ENCODE measurements at regions not wholly inside any gene's neighbourhood (a gene's known extent, or its start where the extent isn't known, plus 50 kb on each side); places are given as distances from the start of the nearest gene placed in this dataset.

DNA sequence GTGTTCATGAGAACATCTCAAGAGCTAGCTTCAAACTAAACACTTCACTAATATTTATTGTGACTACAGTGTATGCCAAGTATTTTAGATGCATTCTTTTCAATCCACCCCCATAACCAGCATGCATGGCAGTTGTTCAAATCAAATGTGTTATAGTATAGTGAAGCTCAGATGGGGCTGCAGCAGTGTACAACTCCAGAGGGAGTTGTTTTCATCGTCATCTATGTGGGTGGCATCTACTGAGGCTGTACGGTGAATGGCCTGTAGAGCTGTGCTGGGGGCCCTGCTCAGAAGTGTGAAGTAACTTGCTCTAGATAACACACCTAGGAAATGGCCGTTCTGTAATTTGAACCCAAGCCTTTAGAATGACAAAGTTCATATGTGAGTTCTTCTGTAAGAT lies 71.8 kb upstream of the LRATD1 start (continued):
- TF ChIP-seq JUND (IDR thresholded peaks at IDR 0.05; ENCODE audit: low read depth, low read length) (no peak), SIX5 (IDR thresholded peaks at IDR 0.05; ENCODE audit: low read depth, low read length, severe bottlenecking) (no peak), ZNF217 (IDR thresholded peaks at IDR 0.05) (no peak), E2F8 (IDR thresholded peaks at IDR 0.05; ENCODE audit: low read depth, partially characterized antibody) (no peak)

GRCh38 chr2:14563324-14563723 lies 69.2 kb upstream of the LRATD1 start:
- Histone ChIP-seq H3K36me3 (ENCODE audit: control insufficient read depth in 2 of 2, insufficient read depth in 2 of 2, low read length in 1 of 2) (no peaks in the 10 kb centered on the region), H3K27ac (ENCODE audit: control insufficient read depth, insufficient read depth) (no peak overlapping the region), H3K4me2 (ENCODE audit: control insufficient read depth, insufficient read depth) (no peak overlapping the region), H3K9me3 (replicated peaks; ENCODE audit: control insufficient read depth, insufficient read depth, low read length) (no peaks in the 10 kb centered on the region), H3K4me3 (no peak overlapping the region), H4K20me1 (ENCODE audit: control insufficient read depth, insufficient read depth) (no peaks in the 10 kb centered on the region), H3K9ac (ENCODE audit: control insufficient read depth, insufficient read depth, low read length) (no peak overlapping the region), H3K27me3 (replicated peaks in 1 of 2; ENCODE audit: control insufficient read depth in 2 of 2, insufficient read depth in 2 of 2, low read length in 1 of 2) (no peaks in the 10 kb centered on the region), H2AFZ (ENCODE audit: control insufficient read depth, low read depth, low read length) (no peak overlapping the region), H3K79me2 (ENCODE audit: control insufficient read depth, insufficient read depth, low read length) (no peaks in the 10 kb centered on the region), H3K4me1 (ENCODE audit: control insufficient read depth, insufficient read depth, low read length) (no peaks in the 10 kb centered on the region)
- ChIA-PET POLR2A (interaction anchor here (0.6 kb wide), 1 partner anchor 154 kb away, joined by 3 read pairs; no protein-coding TSS in a partner anchor), CTCF (no interaction called here), RAD21 (ENCODE audit: unreplicated experiment) (no interaction called here), SMC1A (ENCODE audit: uncharacterized antibody, unreplicated experiment) (interaction anchor here (2.1 kb wide), 1 partner anchor 17 kb away, joined by 5 read pairs; no protein-coding TSS in a partner anchor)
- intact Hi-C loops (cut with micrococcal nuclease; ENCODE audit: unreplicated experiment): loop anchor here (1.0 kb wide), 1 partner anchor 8 kb away; no protein-coding TSS in a partner anchor
- in situ Hi-C loops (cut with MboI): no loop called here
- no peak for DNase-seq (ENCODE audit: low read depth, low spot score)
- 0% methylated on average over 1 of the region's 1 CpG for WGBS (ENCODE audit: insufficient coverage, insufficient replicate concordance, low lambda C conversion rate, missing lambda C conversion rate)
- BruUV-seq (replicated peaks): no TSS peak
- FAIRE-seq: no peak
- no peak for ATAC-seq
- TF ChIP-seq ZNF217 (IDR thresholded peaks at IDR 0.05) (no peak), MXI1 (IDR thresholded peaks at IDR 0.05; ENCODE audit: low read depth, low read length) (no peak), TBL1XR1 (IDR thresholded peaks at IDR 0.05; ENCODE audit: low read depth, low read length) (no peak), MTA3 (IDR thresholded peaks at IDR 0.05; ENCODE audit: borderline replicate concordance, low read length) (no peak), MEF2A (IDR thresholded peaks at IDR 0.05; ENCODE audit: insufficient read depth, low read depth, low read length) (no peak), NR2F1 (conservative IDR thresholded peaks at IDR 0.05) (no peak), RBBP5 (conservative IDR thresholded peaks at IDR 0.05) (no peak), RELB (IDR thresholded peaks at IDR 0.05; ENCODE audit: low read depth) (no peak)
- TF ChIP-seq, protein P1, sequence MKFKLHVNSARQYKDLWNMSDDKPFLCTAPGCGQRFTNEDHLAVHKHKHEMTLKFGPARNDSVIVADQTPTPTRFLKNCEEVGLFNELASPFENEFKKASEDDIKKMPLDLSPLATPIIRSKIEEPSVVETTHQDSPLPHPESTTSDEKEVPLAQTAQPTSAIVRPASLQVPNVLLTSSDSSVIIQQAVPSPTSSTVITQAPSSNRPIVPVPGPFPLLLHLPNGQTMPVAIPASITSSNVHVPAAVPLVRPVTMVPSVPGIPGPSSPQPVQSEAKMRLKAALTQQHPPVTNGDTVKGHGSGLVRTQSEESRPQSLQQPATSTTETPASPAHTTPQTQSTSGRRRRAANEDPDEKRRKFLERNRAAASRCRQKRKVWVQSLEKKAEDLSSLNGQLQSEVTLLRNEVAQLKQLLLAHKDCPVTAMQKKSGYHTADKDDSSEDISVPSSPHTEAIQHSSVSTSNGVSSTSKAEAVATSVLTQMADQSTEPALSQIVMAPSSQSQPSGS (IDR thresholded peaks at IDR 0.05; ENCODE audit: low read length): no peak
- TF ChIP-seq, protein P2, sequence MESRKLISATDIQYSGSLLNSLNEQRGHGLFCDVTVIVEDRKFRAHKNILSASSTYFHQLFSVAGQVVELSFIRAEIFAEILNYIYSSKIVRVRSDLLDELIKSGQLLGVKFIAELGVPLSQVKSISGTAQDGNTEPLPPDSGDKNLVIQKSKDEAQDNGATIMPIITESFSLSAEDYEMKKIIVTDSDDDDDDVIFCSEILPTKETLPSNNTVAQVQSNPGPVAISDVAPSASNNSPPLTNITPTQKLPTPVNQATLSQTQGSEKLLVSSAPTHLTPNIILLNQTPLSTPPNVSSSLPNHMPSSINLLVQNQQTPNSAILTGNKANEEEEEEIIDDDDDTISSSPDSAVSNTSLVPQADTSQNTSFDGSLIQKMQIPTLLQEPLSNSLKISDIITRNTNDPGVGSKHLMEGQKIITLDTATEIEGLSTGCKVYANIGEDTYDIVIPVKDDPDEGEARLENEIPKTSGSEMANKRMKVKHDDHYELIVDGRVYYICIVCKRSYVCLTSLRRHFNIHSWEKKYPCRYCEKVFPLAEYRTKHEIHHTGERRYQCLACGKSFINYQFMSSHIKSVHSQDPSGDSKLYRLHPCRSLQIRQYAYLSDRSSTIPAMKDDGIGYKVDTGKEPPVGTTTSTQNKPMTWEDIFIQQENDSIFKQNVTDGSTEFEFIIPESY (IDR thresholded peaks at IDR 0.05): no peak
